Mesodermal cell (in vitro differentiated cells): ENCODE measurements at regions not wholly inside any gene's neighbourhood (a gene's known extent, or its start where the extent isn't known, plus 50 kb on each side); places are given as distances from the start of the nearest gene placed in this dataset.
"Not testable (repeated sequence)": the region's sequence is repeated elsewhere in the genome, so short reads cannot be mapped to it uniquely, and the experiment has no call there.

ENCODE experiments used
- H3K27ac ChIP-seq: 2 replicates; pipeline ENCODE4 v1.7.0; 2013; ENCODE audit warnings: mild to moderate bottlenecking, low read depth, low read length, moderate library complexity; ENCODE audit not compliant: severe bottlenecking
- H3K36me3 ChIP-seq: 2 replicates; pipeline ENCODE4 v1.7.1; 2013; ENCODE audit warnings: mild to moderate bottlenecking, low read length, moderate library complexity; ENCODE audit not compliant: control insufficient read depth, insufficient read depth
- H3K4me1 ChIP-seq: one replicate; pipeline ENCODE4 v1.7.1; 2013; ENCODE audit warnings: mild to moderate bottlenecking, low read length; ENCODE audit not compliant: insufficient read depth, control insufficient read depth, poor library complexity, severe bottlenecking
- H3K4me3 ChIP-seq: 2 replicates; pipeline ENCODE4 v1.7.0; 2013; ENCODE audit warnings: low read length, control low read depth, mild to moderate bottlenecking; ENCODE audit not compliant: insufficient read depth, poor library complexity, severe bottlenecking; ENCODE audit errors: extremely low read depth
- H3K9me3 ChIP-seq: 2 replicates; pipeline ENCODE4 v1.7.1; 2013; ENCODE audit warnings: mild to moderate bottlenecking, low read length, moderate library complexity; ENCODE audit not compliant: control insufficient read depth
- WGBS, 2 experiments: methylation state at CpG; one replicate each; pipeline ENCODE4 v1.1.5; 2013; ENCODE audit warnings: missing lambda C conversion rate in 2 of 2; ENCODE audit not compliant: insufficient coverage in 2 of 2; 5-methylcytosine and 5-hydroxymethylcytosine counted together

GRCh38 chr15:20368974-20369373 lies 172.6 kb downstream of the GOLGA6L6 start:
- H3K9me3 ChIP-seq, result peaks cover 52% of the 10 kb centered on the region
- no peak overlapping the region for H3K27ac ChIP-seq
- H3K4me3 ChIP-seq, result no peak overlapping the region
- no CpG with 5 or more reads among the region's 1 CpG for WGBS, 2 experiments
- H3K36me3 ChIP-seq, result no peaks in the 10 kb centered on the region
- no peaks in the 10 kb centered on the region for H3K4me1 ChIP-seq

- WGBS, 2 experiments, result 82% methylated on average over 1 of the region's 2 CpGs; no CpG with 5 or more reads in 1 of the 2 experiments
- peaks cover 40% of the 10 kb centered on the region for H3K9me3 ChIP-seq
- H3K4me3 ChIP-seq, result no peak overlapping the region
- H3K36me3 ChIP-seq, result no peaks in the 10 kb centered on the region
- no peak overlapping the region for H3K27ac ChIP-seq
- no peaks in the 10 kb centered on the region for H3K4me1 ChIP-seq
These were observed 174.5 kb downstream of the GOLGA6L6 start for GRCh38 chr15:20367093-20367492.

GRCh38 chr15:20363591-20363990 lies 178.0 kb downstream of the GOLGA6L6 start:
- H3K4me3 ChIP-seq, H3K4me1 ChIP-seq, H3K27ac ChIP-seq, H3K36me3 ChIP-seq: not testable (repeated sequence)
- H3K9me3 ChIP-seq, result peaks cover 42% of the 10 kb centered on the region
- WGBS, 2 experiments, result 49 to 56% methylated on average over 5 of the region's 5 CpGs

GRCh38 chr15:20361091-20361490 lies 180.5 kb downstream of the GOLGA6L6 start:
- peaks cover 63% of the 10 kb centered on the region for H3K9me3 ChIP-seq
- H3K36me3 ChIP-seq, result no peaks in the 10 kb centered on the region
- H3K4me1 ChIP-seq, result no peaks in the 10 kb centered on the region
- no peak overlapping the region for H3K4me3 ChIP-seq
- H3K27ac ChIP-seq, result no peak overlapping the region

- Histone ChIP-seq H3K4me1 (no peaks in the 10 kb centered on the region), H3K36me3 (no peaks in the 10 kb centered on the region), H3K9me3 (peaks cover 67% of the 10 kb centered on the region), H3K4me3 (no peak overlapping the region), H3K27ac (no peak overlapping the region)
- WGBS, 2 experiments, result 76 to 87% methylated on average over 13 to 15 of the region's 17 CpGs
These were observed 182.7 kb downstream of the GOLGA6L6 start for GRCh38 chr15:20358779-20359414.

GRCh38 chr15:20358066-20358778 lies 183.4 kb downstream of the GOLGA6L6 start:
- H3K9me3 ChIP-seq, result peaks cover 68% of the 10 kb centered on the region
- WGBS, 2 experiments, result 82 to 85% methylated on average over 25 of the region's 28 CpGs

GRCh38 chr15:20357481-20358065 lies 184.0 kb downstream of the GOLGA6L6 start:
- Histone ChIP-seq H3K4me3 (no peak overlapping the region), H3K36me3 (no peaks in the 10 kb centered on the region), H3K9me3 (peaks cover 75% of the 10 kb centered on the region), H3K4me1 (no peaks in the 10 kb centered on the region), H3K27ac (no peak overlapping the region)
- WGBS, 2 experiments, result 79 to 85% methylated on average over 17 of the region's 17 CpGs

More at GRCh38 chr15:20358066-20358778, 183.4 kb downstream of the GOLGA6L6 start:
- H3K27ac ChIP-seq, result no peak overlapping the region
- H3K4me1 ChIP-seq, result no peaks in the 10 kb centered on the region
- no peak overlapping the region for H3K4me3 ChIP-seq
- no peaks in the 10 kb centered on the region for H3K36me3 ChIP-seq

- 76 to 79% methylated on average over 18 of the region's 18 CpGs for WGBS, 2 experiments
These were observed 184.6 kb downstream of the GOLGA6L6 start for GRCh38 chr15:20356911-20357480.

GRCh38 chr15:20356444-20356910 lies 185.1 kb downstream of the GOLGA6L6 start:
- Histone ChIP-seq H3K9me3 (peaks cover 79% of the 10 kb centered on the region), H3K4me3 (no peak overlapping the region), H3K36me3 (no peaks in the 10 kb centered on the region), H3K27ac (no peak overlapping the region), H3K4me1 (no peaks in the 10 kb centered on the region)
- 70 to 71% methylated on average over 17 of the region's 17 CpGs for WGBS, 2 experiments

More at GRCh38 chr15:20356911-20357480, 184.6 kb downstream of the GOLGA6L6 start:
- H3K4me3 ChIP-seq, result no peak overlapping the region
- H3K36me3 ChIP-seq, result no peaks in the 10 kb centered on the region
- peaks cover 79% of the 10 kb centered on the region for H3K9me3 ChIP-seq
- no peaks in the 10 kb centered on the region for H3K4me1 ChIP-seq
- H3K27ac ChIP-seq, result no peak overlapping the region

GRCh38 chr15:20355256-20355868 lies 186.2 kb downstream of the GOLGA6L6 start:
- no peaks in the 10 kb centered on the region for H3K4me1 ChIP-seq
- H3K27ac ChIP-seq, result no peak overlapping the region
- 59 to 74% methylated on average over 4 to 5 of the region's 6 CpGs for WGBS, 2 experiments
- no peak overlapping the region for H3K4me3 ChIP-seq
- H3K36me3 ChIP-seq, result no peaks in the 10 kb centered on the region
- H3K9me3 ChIP-seq, result peaks cover 83% of the 10 kb centered on the region
